HK-2 (cell line): ENCODE measurements at regions not wholly inside any gene's neighbourhood (a gene's known extent, or its start where the extent isn't known, plus 50 kb on each side); places are given as distances from the start of the nearest gene placed in this dataset.
"Not testable (repeated sequence)": the region's sequence is repeated elsewhere in the genome, so short reads cannot be mapped to it uniquely, and the experiment has no call there.

Source experiments
- DNase-seq: peaks from one replicate; pipeline ENCODE4 v3.0.0-alpha.2; 2018; ENCODE audit not compliant: unreplicated experiment

- not testable (repeated sequence) for DNase-seq
These were observed 77.8 kb downstream of the LIMS4 start for GRCh38 chr2:110394769-110395168.

- not testable (repeated sequence) for DNase-seq
These were observed 80.2 kb downstream of the LIMS4 start for GRCh38 chr2:110392366-110392765.

GRCh38 chr2:110391035-110391418 lies 81.6 kb downstream of the LIMS4 start:
- DNase-seq = not testable (repeated sequence)

- peak; percentile 0 for DNase-seq
These were observed 82.1 kb downstream of the LIMS4 start for GRCh38 chr2:110390351-110391034.

GRCh38 chr2:110387044-110387443 lies 85.6 kb downstream of the LIMS4 start:
- DNase-seq = not testable (repeated sequence)

- DNase-seq = not testable (repeated sequence)
These were observed 86.1 kb downstream of the LIMS4 start for GRCh38 chr2:110386546-110386945.

GRCh38 chr2:110384736-110385119 lies 87.9 kb downstream of the LIMS4 start:
- DNase-seq = not testable (repeated sequence)

GRCh38 chr2:110384109-110384735 lies 88.4 kb downstream of the LIMS4 start:
- not testable (repeated sequence) for DNase-seq

GRCh38 chr2:110383163-110384048 lies 89.2 kb downstream of the LIMS4 start:
- not testable (repeated sequence) for DNase-seq

GRCh38 chr2:110373519-110373918 lies 99.1 kb downstream of the LIMS4 start:
- not testable (repeated sequence) for DNase-seq

GRCh38 chr2:110371633-110372032 lies 101.0 kb downstream of the LIMS4 start:
- DNase-seq = not testable (repeated sequence)

GRCh38 chr2:110357616-110358015 lies 115.0 kb downstream of the LIMS4 start:
- DNase-seq = not testable (repeated sequence)

GRCh38 chr2:110354294-110355018 lies 118.2 kb downstream of the LIMS4 start:
- not testable (repeated sequence) for DNase-seq

GRCh38 chr2:110350718-110351117 lies 121.9 kb downstream of the LIMS4 start:
- not testable (repeated sequence) for DNase-seq

GRCh38 chr2:110348902-110349301 lies 123.7 kb downstream of the LIMS4 start:
- DNase-seq = not testable (repeated sequence)

- DNase-seq = not testable (repeated sequence)
These were observed 128.1 kb downstream of the LIMS4 start for GRCh38 chr2:110344405-110345035.

- DNase-seq = not testable (repeated sequence)
These were observed 129.7 kb upstream of the MTLN start for GRCh38 chr2:110342077-110342476.

GRCh38 chr2:110339126-110339525 lies 126.8 kb upstream of the MTLN start:
- not testable (repeated sequence) for DNase-seq

- DNase-seq = peak; percentile 3
These were observed 126.1 kb upstream of the MTLN start for GRCh38 chr2:110338277-110339003.

- not testable (repeated sequence) for DNase-seq
These were observed 123.7 kb upstream of the MTLN start for GRCh38 chr2:110336071-110336470.
